BLaER1 (cell line): ENCODE measurements at regions not wholly inside any gene's neighbourhood (a gene's known extent, or its start where the extent isn't known, plus 50 kb on each side); places are given as distances from the start of the nearest gene placed in this dataset.
"Not testable (repeated sequence)": the region's sequence is repeated elsewhere in the genome, so short reads cannot be mapped to it uniquely, and the experiment has no call there.

ENCODE experiments used
- H3K27ac ChIP-seq: shearing (Covaris generic); formaldehyde crosslinking; 2 replicates; pipeline ENCODE4 v1.8.1; 2022
- H3K27me3 ChIP-seq: shearing (Covaris generic); formaldehyde crosslinking; 2 replicates; pipeline ENCODE4 v1.8.1; 2022
- H3K36me3 ChIP-seq: shearing (Covaris generic); formaldehyde crosslinking; 2 replicates; pipeline ENCODE4 v1.8.1; 2022
- H3K4me1 ChIP-seq: shearing (Covaris generic); formaldehyde crosslinking; 2 replicates; pipeline ENCODE4 v1.8.1; 2022
- H3K4me2 ChIP-seq: shearing (Covaris generic); formaldehyde crosslinking; 2 replicates; pipeline ENCODE4 v1.8.1; 2022
- H3K4me3 ChIP-seq: shearing (Covaris generic); formaldehyde crosslinking; 2 replicates; pipeline ENCODE4 v1.8.1; 2022
- H3K9ac ChIP-seq: shearing (Covaris generic); formaldehyde crosslinking; 2 replicates; pipeline ENCODE4 v1.8.1; 2022
- H3K9me3 ChIP-seq: shearing (Covaris generic); formaldehyde crosslinking; 2 replicates; pipeline ENCODE4 v1.8.1; 2022
- H4K20me1 ChIP-seq: shearing (Covaris generic); formaldehyde crosslinking; 2 replicates; pipeline ENCODE4 v1.8.1; 2022
- Cebpa-rat ChIP-seq: shearing (Covaris generic); IDR thresholded peaks from 2 replicates; pipeline ENCODE4 v1.8.1; 2022

DNA sequence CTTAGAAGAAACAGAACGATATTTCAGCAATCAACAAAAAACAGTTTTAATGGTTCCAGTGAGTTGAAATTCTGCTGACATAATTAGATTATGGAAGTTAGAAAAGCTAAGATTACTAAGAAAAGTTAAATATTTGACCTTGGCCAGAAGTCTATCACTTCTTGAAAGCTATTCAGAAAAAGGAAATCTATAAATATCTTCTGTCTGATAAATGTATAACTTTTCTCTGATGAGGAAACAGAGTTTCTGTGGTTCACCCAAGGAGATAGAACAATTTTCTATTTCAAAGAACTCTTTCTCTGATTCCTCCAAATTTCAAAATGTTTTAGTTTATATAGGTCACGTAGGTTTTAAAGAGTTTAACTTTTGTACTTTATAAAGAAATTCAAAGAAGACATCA is 438.4 kb upstream of the CHORDC1 start:
- no peak overlapping the region for H3K4me2 ChIP-seq

DNA sequence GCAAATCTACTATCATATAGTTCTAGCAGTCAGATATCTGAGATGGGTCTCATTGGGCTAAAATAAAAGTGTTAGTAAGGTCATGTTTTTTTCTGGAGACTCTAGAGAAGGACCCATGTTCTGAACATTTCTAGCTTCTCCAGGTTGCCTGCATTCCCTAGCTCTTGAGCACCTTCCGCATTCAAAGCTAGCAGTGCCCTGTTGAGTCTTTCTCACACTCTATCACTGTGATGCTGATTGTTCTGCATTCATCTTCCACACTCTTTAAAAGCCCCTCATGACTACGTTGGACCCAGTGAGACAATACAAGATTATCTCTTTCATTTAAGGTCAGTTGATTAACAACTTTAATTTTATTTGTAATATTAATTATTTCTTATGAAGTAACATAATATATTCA is 433.3 kb upstream of the CHORDC1 start:
- no peaks in the 10 kb centered on the region for H3K27me3 ChIP-seq
- no peak overlapping the region for H3K9ac ChIP-seq
- no peak for TF ChIP-seq Cebpa-rat
- no peaks in the 10 kb centered on the region for H4K20me1 ChIP-seq
- no peak overlapping the region for H3K4me2 ChIP-seq
- H3K4me3 ChIP-seq = no peak overlapping the region
- H3K4me1 ChIP-seq = no peaks in the 10 kb centered on the region
- no peak overlapping the region for H3K27ac ChIP-seq
- no peaks in the 10 kb centered on the region for H3K36me3 ChIP-seq
- H3K9me3 ChIP-seq = no peaks in the 10 kb centered on the region

More for the DNA sequence above, 438.4 kb upstream of the CHORDC1 start:
- Histone ChIP-seq H3K4me1 (no peaks in the 10 kb centered on the region), H4K20me1 (no peaks in the 10 kb centered on the region), H3K27ac (no peak overlapping the region), H3K9me3 (no peaks in the 10 kb centered on the region), H3K36me3 (no peaks in the 10 kb centered on the region), H3K4me3 (no peak overlapping the region), H3K9ac (no peak overlapping the region), H3K27me3 (no peaks in the 10 kb centered on the region)
- TF ChIP-seq Cebpa-rat = no peak

DNA sequence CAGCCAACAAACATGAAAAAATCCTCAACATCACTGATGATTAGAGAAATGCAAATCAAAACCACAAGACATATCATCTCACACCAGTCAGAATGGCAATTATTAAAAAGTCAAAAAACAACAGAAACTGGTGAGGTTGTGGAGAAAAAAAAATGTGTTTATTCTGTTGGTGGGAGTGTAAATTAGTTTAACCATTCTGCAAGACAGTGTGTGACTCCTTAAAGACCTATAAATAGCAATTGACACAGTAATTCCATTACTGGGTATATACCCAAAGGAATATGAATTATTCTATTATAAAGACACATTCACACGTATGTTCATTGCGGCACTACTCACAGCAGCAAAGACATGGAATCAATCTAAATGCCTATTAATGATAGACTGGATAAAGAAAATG is 427.3 kb upstream of the CHORDC1 start:
- Histone ChIP-seq H3K27ac (no peak overlapping the region), H3K27me3 (no peaks in the 10 kb centered on the region), H3K9ac (no peak overlapping the region), H3K4me1 (no peaks in the 10 kb centered on the region), H3K36me3 (no peaks in the 10 kb centered on the region), H3K9me3 (no peaks in the 10 kb centered on the region), H4K20me1 (no peaks in the 10 kb centered on the region), H3K4me3 (no peak overlapping the region), H3K4me2 (no peak overlapping the region)
- no peak for TF ChIP-seq Cebpa-rat

DNA sequence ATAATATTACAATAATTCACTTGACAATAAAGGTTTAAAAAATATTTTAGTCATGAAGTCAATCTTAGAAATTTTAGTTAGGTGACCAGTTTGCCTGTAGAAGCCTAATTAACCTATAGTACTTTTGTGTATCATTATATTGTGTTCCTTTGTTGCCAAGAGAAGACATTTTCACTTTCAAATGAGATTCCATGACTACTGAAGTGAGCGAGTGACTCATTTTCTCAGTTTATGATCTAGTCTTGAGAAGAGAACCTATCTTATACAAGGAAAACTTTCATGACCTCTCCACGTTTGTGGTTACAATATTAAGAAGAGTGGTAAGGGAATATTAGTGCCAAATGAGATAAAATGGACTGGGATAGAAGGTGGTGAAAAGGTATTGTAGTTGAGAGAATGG is 423.9 kb upstream of the CHORDC1 start:
- no peak overlapping the region for H3K4me3 ChIP-seq
- H3K36me3 ChIP-seq = no peaks in the 10 kb centered on the region
- H4K20me1 ChIP-seq = no peaks in the 10 kb centered on the region
- no peak for TF ChIP-seq Cebpa-rat
- H3K9ac ChIP-seq = no peak overlapping the region
- no peaks in the 10 kb centered on the region for H3K27me3 ChIP-seq
- H3K27ac ChIP-seq = no peak overlapping the region
- H3K9me3 ChIP-seq = no peaks in the 10 kb centered on the region
- no peak overlapping the region for H3K4me2 ChIP-seq
- H3K4me1 ChIP-seq = no peaks in the 10 kb centered on the region

DNA sequence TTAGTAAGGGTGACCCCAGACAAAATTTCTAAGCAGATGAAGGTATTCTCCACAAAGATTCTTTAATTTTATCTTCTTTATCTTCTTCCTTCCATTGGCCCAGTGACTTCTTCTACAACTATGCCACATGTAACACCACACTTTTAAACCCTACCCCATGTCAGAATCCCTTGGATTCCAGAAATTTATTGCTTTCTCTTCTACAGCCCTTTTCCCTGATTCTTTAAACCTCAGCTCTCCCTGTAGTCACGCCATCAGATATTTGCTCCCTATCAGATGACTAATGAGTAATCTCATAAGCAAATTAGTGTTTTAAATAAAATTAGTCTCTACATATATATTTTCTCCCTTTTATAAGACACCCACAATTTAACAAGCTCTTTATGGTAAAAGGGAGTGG is 423.4 kb upstream of the CHORDC1 start:
- Histone ChIP-seq H3K27ac (no peak overlapping the region), H3K36me3 (no peaks in the 10 kb centered on the region), H3K9me3 (no peaks in the 10 kb centered on the region), H3K27me3 (no peaks in the 10 kb centered on the region), H4K20me1 (no peaks in the 10 kb centered on the region), H3K4me1 (no peaks in the 10 kb centered on the region), H3K4me2 (no peak overlapping the region), H3K9ac (no peak overlapping the region), H3K4me3 (no peak overlapping the region)
- no peak for TF ChIP-seq Cebpa-rat

DNA sequence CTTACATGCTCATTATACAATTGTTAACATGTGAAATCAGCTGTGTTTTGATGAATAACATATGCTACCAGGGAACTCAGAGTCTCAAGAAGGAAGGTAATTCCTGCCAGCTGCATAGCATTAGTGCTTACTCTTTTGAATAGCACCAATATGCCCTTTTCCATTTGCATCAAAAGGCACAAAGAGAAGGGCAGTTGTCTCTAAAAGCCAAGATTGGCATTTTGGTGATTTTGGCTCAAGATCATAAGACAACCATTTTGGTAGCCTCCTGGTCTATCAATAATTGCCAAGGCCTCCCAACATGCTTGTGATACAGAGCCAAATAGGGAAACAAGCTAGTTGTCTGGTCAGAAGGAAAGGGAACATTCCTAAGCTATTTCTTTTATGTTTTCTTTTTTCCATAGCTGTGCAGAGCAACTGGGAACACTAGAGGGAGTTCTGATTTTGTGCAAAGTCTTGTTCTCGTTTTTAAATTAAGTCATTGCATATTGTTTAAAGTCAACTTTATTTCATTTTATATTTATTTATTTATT is 416.7 kb upstream of the CHORDC1 start:
- no peak overlapping the region for H3K9ac ChIP-seq
- H3K4me1 ChIP-seq = no peaks in the 10 kb centered on the region
- TF ChIP-seq Cebpa-rat = no peak
- H3K4me3 ChIP-seq = no peak overlapping the region
- H4K20me1 ChIP-seq = no peaks in the 10 kb centered on the region
- H3K27me3 ChIP-seq = no peaks in the 10 kb centered on the region
- no peak overlapping the region for H3K27ac ChIP-seq
- no peak overlapping the region for H3K4me2 ChIP-seq
- H3K9me3 ChIP-seq = no peaks in the 10 kb centered on the region
- H3K36me3 ChIP-seq = no peaks in the 10 kb centered on the region

DNA sequence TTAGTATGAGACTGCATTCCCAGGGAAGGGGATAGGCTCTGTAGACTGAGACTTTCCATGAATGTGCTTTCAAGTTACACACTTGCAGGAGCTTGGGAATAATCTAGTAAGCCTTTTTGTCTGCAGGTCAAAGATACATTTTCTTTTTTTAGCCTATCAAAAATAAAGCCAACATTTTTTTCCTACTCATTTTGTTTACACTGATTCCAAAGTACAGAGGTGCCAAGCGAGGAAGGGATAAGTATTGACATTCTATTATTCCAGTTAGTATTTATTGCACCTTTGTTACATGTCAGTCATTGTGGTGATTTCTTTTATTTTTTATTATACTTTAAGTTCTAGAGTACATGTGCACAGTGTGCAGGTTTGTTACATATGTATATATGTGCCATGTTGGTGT is 413.0 kb upstream of the CHORDC1 start:
- no peaks in the 10 kb centered on the region for H3K27me3 ChIP-seq
- H4K20me1 ChIP-seq = no peaks in the 10 kb centered on the region
- H3K4me2 ChIP-seq = no peak overlapping the region
- TF ChIP-seq Cebpa-rat = no peak
- H3K9me3 ChIP-seq = no peaks in the 10 kb centered on the region
- H3K27ac ChIP-seq = no peak overlapping the region
- no peaks in the 10 kb centered on the region for H3K36me3 ChIP-seq
- H3K9ac ChIP-seq = no peak overlapping the region
- H3K4me1 ChIP-seq = no peaks in the 10 kb centered on the region
- H3K4me3 ChIP-seq = no peak overlapping the region

DNA sequence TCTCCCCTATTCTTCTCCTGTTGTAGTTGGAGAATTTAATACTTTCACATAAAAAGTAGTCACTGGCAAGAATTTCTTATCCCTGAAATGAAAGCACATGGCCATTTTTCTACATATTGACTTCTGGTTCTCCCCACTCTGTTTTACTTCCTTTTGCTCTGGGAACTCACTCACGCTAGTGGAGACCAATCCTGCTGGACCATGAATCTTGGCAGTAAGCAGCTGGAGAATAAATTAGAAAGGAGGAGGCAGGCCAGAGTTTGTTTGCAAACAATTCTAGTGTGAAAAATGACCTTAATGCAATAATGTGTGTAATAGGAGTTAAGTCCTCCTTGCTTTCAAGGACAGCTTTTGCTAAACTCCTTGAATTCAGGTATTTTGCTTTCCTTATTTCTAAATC is 412.3 kb upstream of the CHORDC1 start:
- Histone ChIP-seq H3K9ac (no peak overlapping the region), H3K4me1 (no peaks in the 10 kb centered on the region), H3K27ac (no peak overlapping the region), H4K20me1 (no peaks in the 10 kb centered on the region), H3K4me2 (no peak overlapping the region), H3K36me3 (no peaks in the 10 kb centered on the region), H3K9me3 (no peaks in the 10 kb centered on the region), H3K27me3 (no peaks in the 10 kb centered on the region), H3K4me3 (no peak overlapping the region)
- no peak for TF ChIP-seq Cebpa-rat

DNA sequence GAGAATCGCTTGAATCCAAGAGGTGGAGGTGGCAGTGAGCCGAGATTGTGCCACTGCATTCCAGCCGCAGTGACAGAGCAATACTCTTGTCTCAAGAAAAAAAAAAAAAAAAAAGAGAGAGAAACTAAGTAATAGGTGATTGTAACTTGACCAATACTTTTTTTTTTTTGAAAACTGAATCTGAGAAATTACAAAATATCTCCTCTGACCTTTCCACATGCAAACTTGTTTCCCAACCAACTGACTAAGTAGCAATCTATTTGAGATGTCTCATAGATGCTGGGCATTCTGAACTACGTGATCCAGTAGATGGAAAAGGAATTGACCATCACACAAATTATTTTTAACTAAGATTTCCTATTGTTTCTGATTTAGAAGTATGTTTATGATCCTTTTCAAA is 407.3 kb upstream of the CHORDC1 start:
- no peaks in the 10 kb centered on the region for H3K36me3 ChIP-seq
- H3K27ac ChIP-seq = no peak overlapping the region
- no peaks in the 10 kb centered on the region for H3K27me3 ChIP-seq
- TF ChIP-seq Cebpa-rat = no peak
- H3K9me3 ChIP-seq = no peaks in the 10 kb centered on the region
- H4K20me1 ChIP-seq = no peaks in the 10 kb centered on the region
- no peak overlapping the region for H3K4me2 ChIP-seq
- no peak overlapping the region for H3K9ac ChIP-seq
- no peaks in the 10 kb centered on the region for H3K4me1 ChIP-seq
- no peak overlapping the region for H3K4me3 ChIP-seq

DNA sequence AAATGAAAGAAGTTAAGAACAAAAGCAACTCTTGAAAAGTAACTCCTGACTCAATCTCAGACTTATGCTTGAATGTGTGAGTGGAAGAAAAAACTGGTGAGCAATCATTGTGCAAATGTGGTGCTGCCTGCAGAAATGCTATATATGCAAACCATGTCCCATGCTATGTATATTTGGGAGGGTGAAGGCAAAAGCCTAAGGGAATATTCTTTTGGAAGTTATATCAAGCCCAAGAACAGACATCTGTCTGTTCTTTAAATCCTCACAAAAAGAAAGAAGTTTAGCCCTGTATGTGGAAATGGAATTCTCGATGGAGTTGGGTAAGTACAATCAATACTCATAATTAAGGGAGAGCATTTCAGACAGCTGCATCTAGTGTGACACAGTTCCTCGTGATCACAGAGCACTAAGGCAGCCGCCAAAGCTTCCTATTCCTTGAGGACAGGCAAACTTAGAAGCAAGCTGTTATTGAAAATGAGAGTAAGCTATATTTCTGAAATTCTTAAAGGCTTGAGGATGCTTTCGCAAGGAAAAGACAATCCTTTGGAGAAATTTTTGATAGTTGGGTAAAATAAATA is 406.5 kb upstream of the CHORDC1 start:
- Histone ChIP-seq H3K27ac (no peak overlapping the region), H3K4me2 (no peak overlapping the region), H3K9me3 (no peaks in the 10 kb centered on the region), H4K20me1 (no peaks in the 10 kb centered on the region), H3K27me3 (no peaks in the 10 kb centered on the region), H3K4me1 (no peaks in the 10 kb centered on the region), H3K36me3 (no peaks in the 10 kb centered on the region), H3K9ac (no peak overlapping the region), H3K4me3 (no peak overlapping the region)
- no peak for TF ChIP-seq Cebpa-rat

DNA sequence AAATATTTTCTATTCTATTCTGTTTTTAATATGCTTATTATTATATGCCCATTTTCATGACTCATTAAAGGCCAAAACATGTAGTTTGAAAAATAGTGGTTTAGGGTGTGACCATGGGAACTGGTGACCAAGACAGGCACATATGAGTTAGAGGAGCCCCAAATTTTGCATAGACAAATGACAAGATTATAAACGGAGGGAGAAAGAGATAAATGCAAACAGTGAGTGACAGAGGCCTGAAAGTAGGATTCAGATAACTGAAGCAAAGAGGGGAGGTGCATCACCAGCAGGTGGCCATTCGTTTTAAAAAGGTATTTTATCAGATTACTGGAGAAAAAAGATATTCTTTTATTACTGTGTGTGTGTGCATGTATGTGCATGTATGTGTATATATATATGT is 391.5 kb upstream of the CHORDC1 start:
- no peak for TF ChIP-seq Cebpa-rat

DNA sequence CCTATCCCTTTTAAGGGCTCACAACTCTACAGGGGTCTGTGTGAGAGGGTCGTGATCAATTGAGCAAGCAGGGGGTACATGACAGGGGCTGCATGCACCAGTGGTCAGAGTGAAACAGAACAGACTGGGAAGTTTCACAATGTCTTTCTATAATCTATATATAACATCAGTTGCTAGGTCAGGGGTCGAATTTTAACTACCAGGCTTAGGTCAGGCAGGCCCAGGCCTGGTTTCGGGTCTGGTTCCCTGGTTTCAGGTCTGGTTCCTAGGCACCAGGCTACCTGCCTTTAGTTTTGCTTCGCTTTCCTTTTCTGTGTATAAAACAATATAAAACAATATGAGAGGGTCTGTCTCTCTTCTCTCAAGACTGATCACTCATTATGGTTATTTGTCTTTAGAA is 390.2 kb upstream of the CHORDC1 start:
- H3K4me3 ChIP-seq, H4K20me1 ChIP-seq, H3K4me1 ChIP-seq, H3K4me2 ChIP-seq, H3K27me3 ChIP-seq, H3K36me3 ChIP-seq, H3K9ac ChIP-seq, H3K9me3 ChIP-seq, H3K27ac ChIP-seq: not testable (repeated sequence)

More for the DNA sequence above, 391.5 kb upstream of the CHORDC1 start:
- no peak overlapping the region for H3K4me3 ChIP-seq
- no peaks in the 10 kb centered on the region for H4K20me1 ChIP-seq
- H3K4me2 ChIP-seq = no peak overlapping the region
- no peaks in the 10 kb centered on the region for H3K27me3 ChIP-seq
- no peaks in the 10 kb centered on the region for H3K4me1 ChIP-seq
- no peak overlapping the region for H3K27ac ChIP-seq
- no peak overlapping the region for H3K9ac ChIP-seq
- H3K36me3 ChIP-seq = no peaks in the 10 kb centered on the region
- no peaks in the 10 kb centered on the region for H3K9me3 ChIP-seq
